ENCODE measurements at regions not wholly inside any gene's neighbourhood (a gene's known extent, or its start where the extent isn't known, plus 50 kb on each side); places are given as distances from the start of the nearest gene placed in this dataset.

DNA sequence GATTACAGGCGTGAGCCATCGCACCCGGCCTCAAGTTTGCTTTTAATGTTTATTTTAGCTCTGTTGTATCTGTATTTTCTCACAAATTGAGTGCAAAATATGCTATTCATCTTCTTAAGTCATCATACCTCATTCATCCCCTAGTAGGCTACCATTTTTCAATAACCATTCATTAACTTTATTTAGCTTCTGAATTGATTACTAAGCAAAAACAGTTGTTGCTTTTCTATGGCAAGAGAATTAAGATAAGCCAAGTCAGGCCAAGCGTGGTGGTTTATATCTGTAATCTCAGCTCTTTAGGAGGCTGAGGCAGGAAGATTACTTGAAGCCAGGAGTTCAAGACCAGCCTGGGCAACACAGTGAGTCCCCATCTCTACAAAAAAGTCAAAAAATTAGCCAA is 63.3 kb upstream of the CERS6 start:
- ATAC-seq: no peak
- TF ChIP-seq TOX (CRISPR knock-in tag; IDR thresholded peaks at IDR 0.05; ENCODE audit: borderline replicate concordance) (no peak), RARB (CRISPR knock-in tag; IDR thresholded peaks at IDR 0.05) (no peak), OSR1 (CRISPR knock-in tag; IDR thresholded peaks at IDR 0.05) (no peak), ZFP30 (CRISPR knock-in tag; IDR thresholded peaks at IDR 0.05) (no peak), TCF4 (CRISPR knock-in tag; IDR thresholded peaks at IDR 0.05; ENCODE audit: borderline replicate concordance) (no peak), ZNF565 (CRISPR knock-in tag; conservative IDR thresholded peaks at IDR 0.05; ENCODE audit: low read depth) (no peak), ZNF8 (CRISPR knock-in tag; IDR thresholded peaks at IDR 0.05) (no peak), POU6F1 (CRISPR knock-in tag; IDR thresholded peaks at IDR 0.05; ENCODE audit: borderline replicate concordance, low read depth) (no peak), PPARA (CRISPR knock-in tag; IDR thresholded peaks at IDR 0.05; ENCODE audit: borderline replicate concordance) (no peak), ESRRG (CRISPR knock-in tag; IDR thresholded peaks at IDR 0.05) (no peak), CSRNP3 (CRISPR knock-in tag; IDR thresholded peaks at IDR 0.05) (no peak), ZC3H10 (CRISPR knock-in tag; IDR thresholded peaks at IDR 0.05) (no peak), SNAI2 (CRISPR knock-in tag; IDR thresholded peaks at IDR 0.05) (no peak)

DNA sequence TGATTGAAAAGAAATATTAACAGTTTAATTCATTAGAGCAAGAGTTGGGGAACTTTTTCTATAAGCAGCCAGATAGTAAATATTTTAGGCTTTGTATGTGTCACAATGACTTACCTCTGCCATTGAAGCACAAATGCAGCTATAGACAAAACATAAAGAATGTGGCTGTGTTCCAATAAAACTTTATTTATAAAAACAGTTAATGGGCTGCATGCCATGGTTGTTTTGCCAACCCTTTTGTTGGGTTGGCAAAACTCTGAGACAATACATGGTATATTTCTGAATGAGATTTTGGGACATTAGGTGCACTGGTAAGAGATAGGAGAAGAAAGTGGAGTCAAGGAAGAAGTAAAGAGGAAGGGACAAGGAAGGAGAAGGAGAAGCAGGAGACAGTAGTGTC is 61.8 kb upstream of the CERS6 start:
- TF ChIP-seq ZNF565 (CRISPR knock-in tag; conservative IDR thresholded peaks at IDR 0.05; ENCODE audit: low read depth) (no peak), ZNF70 (CRISPR knock-in tag; IDR thresholded peaks at IDR 0.05) (no peak), GLIS3 (CRISPR knock-in tag; IDR thresholded peaks at IDR 0.05) (no peak)
- TF ChIP-seq, protein P1, sequence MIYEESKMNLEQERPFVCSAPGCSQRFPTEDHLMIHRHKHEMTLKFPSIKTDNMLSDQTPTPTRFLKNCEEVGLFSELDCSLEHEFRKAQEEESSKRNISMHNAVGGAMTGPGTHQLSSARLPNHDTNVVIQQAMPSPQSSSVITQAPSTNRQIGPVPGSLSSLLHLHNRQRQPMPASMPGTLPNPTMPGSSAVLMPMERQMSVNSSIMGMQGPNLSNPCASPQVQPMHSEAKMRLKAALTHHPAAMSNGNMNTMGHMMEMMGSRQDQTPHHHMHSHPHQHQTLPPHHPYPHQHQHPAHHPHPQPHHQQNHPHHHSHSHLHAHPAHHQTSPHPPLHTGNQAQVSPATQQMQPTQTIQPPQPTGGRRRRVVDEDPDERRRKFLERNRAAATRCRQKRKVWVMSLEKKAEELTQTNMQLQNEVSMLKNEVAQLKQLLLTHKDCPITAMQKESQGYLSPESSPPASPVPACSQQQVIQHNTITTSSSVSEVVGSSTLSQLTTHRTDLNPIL (CRISPR knock-in tag; IDR thresholded peaks at IDR 0.05; ENCODE audit: low read depth): no peak

DNA sequence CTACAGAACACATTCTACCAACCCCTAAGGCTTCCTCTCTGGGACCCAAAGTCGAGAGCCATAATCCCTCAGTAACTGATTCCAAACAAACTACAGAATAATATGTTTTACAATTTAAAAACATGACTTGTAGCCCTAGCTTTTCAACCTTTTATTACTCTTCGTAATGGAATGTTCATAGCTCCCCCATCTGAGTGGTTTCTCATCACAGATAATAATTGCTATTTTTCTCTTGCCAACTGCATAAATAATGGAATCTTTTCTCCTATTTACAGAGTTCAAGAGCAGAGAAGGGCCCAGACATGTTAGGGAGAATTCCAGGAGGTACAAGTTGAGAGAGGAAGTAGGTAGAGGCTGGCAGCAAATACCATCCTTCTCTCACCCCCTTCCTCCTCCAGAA is 59.9 kb upstream of the CERS6 start:
- ATAC-seq: no peak
- TF ChIP-seq ZNF8 (CRISPR knock-in tag; IDR thresholded peaks at IDR 0.05) (no peak), POU6F1 (CRISPR knock-in tag; IDR thresholded peaks at IDR 0.05; ENCODE audit: borderline replicate concordance, low read depth) (no peak), RARB (CRISPR knock-in tag; IDR thresholded peaks at IDR 0.05) (no peak), ISL1 (CRISPR knock-in tag; IDR thresholded peaks at IDR 0.05) (no peak), SNAI2 (CRISPR knock-in tag; IDR thresholded peaks at IDR 0.05) (no peak), ZNF565 (CRISPR knock-in tag; conservative IDR thresholded peaks at IDR 0.05; ENCODE audit: low read depth) (no peak), TCF4 (CRISPR knock-in tag; IDR thresholded peaks at IDR 0.05; ENCODE audit: borderline replicate concordance) (no peak)

More for the DNA sequence above, 61.8 kb upstream of the CERS6 start:
- ATAC-seq: no peak

DNA sequence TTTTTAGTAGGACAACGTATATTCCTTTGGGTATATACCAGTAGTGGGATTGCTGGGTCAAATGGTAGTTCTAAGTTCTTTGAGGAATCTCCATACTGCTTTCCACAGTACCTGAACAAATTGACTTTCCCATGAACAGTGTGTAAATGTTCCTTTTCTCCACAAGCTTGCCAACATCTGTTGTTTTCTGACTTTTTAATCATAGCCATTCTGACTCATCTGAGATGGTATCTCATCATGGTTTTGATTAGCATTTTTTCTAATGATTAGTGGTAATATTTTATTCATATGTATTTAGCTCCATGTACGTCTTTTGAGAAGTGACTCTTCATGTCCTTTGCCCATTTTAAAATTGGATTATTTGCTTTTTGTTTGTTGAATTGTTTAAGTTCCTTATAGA is 58.4 kb upstream of the CERS6 start:
- ATAC-seq: peak; percentile 45
- no peak for TF ChIP-seq ESRRG (CRISPR knock-in tag; IDR thresholded peaks at IDR 0.05)
- no peak for TF ChIP-seq TOX (CRISPR knock-in tag; IDR thresholded peaks at IDR 0.05; ENCODE audit: borderline replicate concordance)
- TF ChIP-seq ARNTL (CRISPR knock-in tag; IDR thresholded peaks at IDR 0.05; ENCODE audit: borderline replicate concordance, low read depth): no peak
- TF ChIP-seq BACH2 (CRISPR knock-in tag; IDR thresholded peaks at IDR 0.05; ENCODE audit: borderline replicate concordance): no peak
- TF ChIP-seq POU6F1 (CRISPR knock-in tag; IDR thresholded peaks at IDR 0.05; ENCODE audit: borderline replicate concordance, low read depth): no peak
- no peak for TF ChIP-seq ZNF8 (CRISPR knock-in tag; IDR thresholded peaks at IDR 0.05)
- no peak for TF ChIP-seq CSDC2 (CRISPR knock-in tag; IDR thresholded peaks at IDR 0.05)
- no peak for TF ChIP-seq ZFP30 (CRISPR knock-in tag; IDR thresholded peaks at IDR 0.05)
- TF ChIP-seq ZFP3 (CRISPR knock-in tag; IDR thresholded peaks at IDR 0.05): no peak
- no peak for TF ChIP-seq PPARA (CRISPR knock-in tag; IDR thresholded peaks at IDR 0.05; ENCODE audit: borderline replicate concordance)
- no peak for TF ChIP-seq PATZ1 (CRISPR knock-in tag; IDR thresholded peaks at IDR 0.05; ENCODE audit: borderline replicate concordance)
- no peak for TF ChIP-seq ZNF70 (CRISPR knock-in tag; IDR thresholded peaks at IDR 0.05)
- TF ChIP-seq RARB (CRISPR knock-in tag; IDR thresholded peaks at IDR 0.05): no peak
- TF ChIP-seq CSRNP3 (CRISPR knock-in tag; IDR thresholded peaks at IDR 0.05): no peak
- no peak for TF ChIP-seq SNAI2 (CRISPR knock-in tag; IDR thresholded peaks at IDR 0.05)
